ENCODE measurements at regions not wholly inside any gene's neighbourhood (a gene's known extent, or its start where the extent isn't known, plus 50 kb on each side); places are given as distances from the start of the nearest gene placed in this dataset.

GRCh38 chr9:95807326-95807947 is 68.1 kb upstream of the ERCC6L2 start:
- peaks cover 8% of the 10 kb centered on the region; the same call in 1 of the 2 replicates for H3K27me3 ChIP-seq (ENCODE audit: control insufficient read depth, insufficient read depth, low read length)
- WGBS, 2 experiments (ENCODE audit: extremely low coverage in 2 of 2, insufficient read length in 1 of 2), result no CpG with 5 or more reads among the region's 5 CpGs
- H3K79me1 ChIP-seq (ENCODE audit: low read depth in 1 of 2, low read length in 2 of 2), result no peaks in the 10 kb centered on the region
- ATAC-seq (ENCODE audit: low read depth) (peak; percentile 70), DNase-seq (peak; percentile 39)
- H3K36me3 ChIP-seq (ENCODE audit: control insufficient read depth, insufficient read depth, low read length), result no peaks in the 10 kb centered on the region
- H2BK20ac ChIP-seq (ENCODE audit: low read depth, low read length), result no peak overlapping the region
- H3K56ac ChIP-seq (ENCODE audit: extremely low read depth, insufficient read depth, low read length), result no peak overlapping the region
- no peak overlapping the region for H3K4me3 ChIP-seq (ENCODE audit: insufficient read depth, low read depth, low read length)
- H3K27ac ChIP-seq (ENCODE audit: insufficient read depth, low read length), result no peak overlapping the region
- no peak overlapping the region for H3K4ac ChIP-seq (ENCODE audit: low read depth, low read length)
- intact Hi-C loops (cut with micrococcal nuclease) (loop anchor here (5.0 kb wide), 1 partner anchor 65 kb away; no protein-coding TSS in a partner anchor), dilution Hi-C loops (cut with HindIII; ENCODE audit: low sequenced_read_pairs, unreplicated experiment) (no loop called here), in situ Hi-C loops (cut with MboI; ENCODE audit: low sequenced_read_pairs) (no loop called here)
- peaks cover 5% of the 10 kb centered on the region for H3K4me1 ChIP-seq (ENCODE audit: control insufficient read depth, insufficient read depth, low read length)
- H3K9ac ChIP-seq (ENCODE audit: low read depth, low read length), result no peak overlapping the region
- no peaks in the 10 kb centered on the region for H3K9me1 ChIP-seq (ENCODE audit: insufficient read depth, low read length)
- no peak overlapping the region for H2BK15ac ChIP-seq (ENCODE audit: low read depth, low read length)
- no peak overlapping the region; the same call in 1 of the 2 replicates for H3K14ac ChIP-seq (replicated peaks; ENCODE audit: low read depth, low read length)
- H2AK9ac ChIP-seq (replicated peaks; ENCODE audit: low read depth, low read length, poor library complexity), result peak overlapping the region; percentile 20
- H3K9me3 ChIP-seq (ENCODE audit: control insufficient read depth, insufficient read depth, low read length), result no peaks in the 10 kb centered on the region; the same call in 1 of the 2 replicates
- no peak overlapping the region for H4K91ac ChIP-seq (ENCODE audit: insufficient read depth, low read depth, low read length)
- H2AFZ ChIP-seq (replicated peaks; ENCODE audit: low read length, poor library complexity), result peak overlapping the region; percentile 59
- no peak overlapping the region for H2BK120ac ChIP-seq (ENCODE audit: low read depth, low read length)
- H3K18ac ChIP-seq (ENCODE audit: low read depth, low read length), result no peak overlapping the region
- no peak overlapping the region for H2AK5ac ChIP-seq (ENCODE audit: low read depth, low read length)
- H4K5ac ChIP-seq (ENCODE audit: low read depth, low read length), result no peak overlapping the region; the same call in 1 of the 2 replicates
- ChIA-PET POLR2A (ENCODE audit: unreplicated experiment) (interaction anchor here (0.6 kb wide), 1 partner anchor 97 kb away, joined by 5 read pairs; no protein-coding TSS in a partner anchor), CTCF (interaction anchor here (0.6 kb wide), 1 partner anchor 1057 kb away, joined by 7 read pairs; no protein-coding TSS in a partner anchor)
- no TSS peak for BruUV-seq (replicated peaks)
- no peak overlapping the region for H2BK5ac ChIP-seq (ENCODE audit: low read depth, low read length, poor library complexity, severe bottlenecking)
- TF ChIP-seq USF2 (IDR thresholded peaks at IDR 0.05; ENCODE audit: low read depth, low read length) (no peak), FOS (IDR thresholded peaks at IDR 0.05; ENCODE audit: low read depth, low read length) (no peak), RCOR1 (IDR thresholded peaks at IDR 0.05; ENCODE audit: insufficient replicate concordance, low read length) (no peak), NFE2L2 (IDR thresholded peaks at IDR 0.05; ENCODE audit: low read depth, low read length) (no peak), CTCF (conservative IDR thresholded peaks at IDR 0.05; ENCODE audit: low read depth, low read length) (no peak), POLR2A (IDR thresholded peaks at IDR 0.05; ENCODE audit: low read depth, low read length) (no peak), MXI1 (IDR thresholded peaks at IDR 0.05; ENCODE audit: borderline replicate concordance, low read depth, low read length) (no peak), RAD21 (IDR thresholded peaks at IDR 0.05; ENCODE audit: low read length) (no peak), CHD1 (IDR thresholded peaks at IDR 0.05; ENCODE audit: low read depth, low read length) (no peak)
- no peak overlapping the region for H4K8ac ChIP-seq (ENCODE audit: low read depth in 2 of 2, low read length in 2 of 2)
- H4K20me1 ChIP-seq (ENCODE audit: insufficient read depth, low read length), result no peaks in the 10 kb centered on the region
- H3K4me2 ChIP-seq (ENCODE audit: low read depth, low read length), result no peak overlapping the region
- H3K23ac ChIP-seq (ENCODE audit: low read depth, low read length), result no peak overlapping the region
